Progenitor cell of endocrine pancreas (in vitro differentiated cells): ENCODE measurements at regions not wholly inside any gene's neighbourhood (a gene's known extent, or its start where the extent isn't known, plus 50 kb on each side); places are given as distances from the start of the nearest gene placed in this dataset.

Experiments
- DNase-seq: peaks from one replicate; pipeline ENCODE4 v3.0.0; 2021; ENCODE audit warnings: low spot score; ENCODE audit not compliant: unreplicated experiment
- H3K27ac Mint-ChIP-seq: 2 replicates; pipeline ENCODE4 v1.8.0; 2021; ENCODE audit warnings: mild to moderate bottlenecking, moderate library complexity, mixed read lengths
- H3K27me3 Mint-ChIP-seq: 2 replicates; pipeline ENCODE4 v1.8.0; 2021; ENCODE audit warnings: mixed read lengths
- H3K36me3 Mint-ChIP-seq: 2 replicates; pipeline ENCODE4 v1.8.0; 2022; ENCODE audit warnings: mixed read lengths; ENCODE audit not compliant: insufficient read depth
- H3K4me1 Mint-ChIP-seq: 2 replicates; pipeline ENCODE4 v1.8.0; 2021; ENCODE audit warnings: low read depth, mixed read lengths
- H3K4me3 Mint-ChIP-seq: 2 replicates; pipeline ENCODE4 v1.8.0; 2021; ENCODE audit warnings: low read depth, mild to moderate bottlenecking, moderate library complexity, mixed read lengths
- H3K9me3 Mint-ChIP-seq: 2 replicates; pipeline ENCODE4 v1.8.0; 2021; ENCODE audit warnings: low read depth, mixed read lengths
- TF ChIP-seq, protein P1 (sequence below): fragments of 200-600 bp; sonication (generic); IDR thresholded peaks from one replicate; pipeline ENCODE4 v1.5.0; 2021; ENCODE audit warnings: antibody characterized with exemption, mild to moderate bottlenecking; ENCODE audit not compliant: unreplicated experiment

DNA sequence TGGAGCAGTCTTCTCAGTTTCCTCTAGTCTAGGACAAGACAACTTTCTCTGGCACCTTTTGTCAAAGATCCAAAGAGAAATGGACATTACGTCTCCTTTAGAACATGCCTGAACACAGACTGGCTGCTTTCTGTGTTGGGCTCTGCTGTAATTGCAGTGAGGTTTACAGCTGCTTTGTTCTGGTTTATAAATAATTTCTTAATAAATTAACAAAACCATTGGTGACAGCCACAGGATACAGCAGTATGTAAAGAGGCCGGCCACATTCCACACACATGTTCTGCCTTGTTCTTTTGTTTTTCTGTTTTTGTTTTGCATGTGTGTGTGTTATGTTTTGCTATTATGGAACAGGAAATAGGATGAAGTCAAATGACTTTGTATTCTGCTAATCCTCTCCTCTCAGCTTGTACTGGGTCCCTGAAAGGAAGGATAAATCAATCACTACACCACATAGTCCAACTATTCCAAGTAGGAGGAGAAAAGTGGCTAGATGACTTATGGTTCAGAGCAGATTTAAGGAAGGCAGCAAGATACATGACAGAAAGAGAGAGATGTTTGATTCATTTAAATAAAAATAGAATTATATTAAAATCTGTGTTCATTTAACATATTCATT, 161.5 kb upstream of the ESRRG start:
- DNase-seq, result no peak
- Mint-ChIP-seq H3K4me3 (no peak overlapping the region), H3K4me1 (peaks cover 12% of the 10 kb centered on the region), H3K36me3 (no peaks in the 10 kb centered on the region), H3K27ac (peak overlapping the region; percentile 42), H3K9me3 (no peaks in the 10 kb centered on the region), H3K27me3 (peaks cover 4% of the 10 kb centered on the region)
- TF ChIP-seq, protein P1, sequence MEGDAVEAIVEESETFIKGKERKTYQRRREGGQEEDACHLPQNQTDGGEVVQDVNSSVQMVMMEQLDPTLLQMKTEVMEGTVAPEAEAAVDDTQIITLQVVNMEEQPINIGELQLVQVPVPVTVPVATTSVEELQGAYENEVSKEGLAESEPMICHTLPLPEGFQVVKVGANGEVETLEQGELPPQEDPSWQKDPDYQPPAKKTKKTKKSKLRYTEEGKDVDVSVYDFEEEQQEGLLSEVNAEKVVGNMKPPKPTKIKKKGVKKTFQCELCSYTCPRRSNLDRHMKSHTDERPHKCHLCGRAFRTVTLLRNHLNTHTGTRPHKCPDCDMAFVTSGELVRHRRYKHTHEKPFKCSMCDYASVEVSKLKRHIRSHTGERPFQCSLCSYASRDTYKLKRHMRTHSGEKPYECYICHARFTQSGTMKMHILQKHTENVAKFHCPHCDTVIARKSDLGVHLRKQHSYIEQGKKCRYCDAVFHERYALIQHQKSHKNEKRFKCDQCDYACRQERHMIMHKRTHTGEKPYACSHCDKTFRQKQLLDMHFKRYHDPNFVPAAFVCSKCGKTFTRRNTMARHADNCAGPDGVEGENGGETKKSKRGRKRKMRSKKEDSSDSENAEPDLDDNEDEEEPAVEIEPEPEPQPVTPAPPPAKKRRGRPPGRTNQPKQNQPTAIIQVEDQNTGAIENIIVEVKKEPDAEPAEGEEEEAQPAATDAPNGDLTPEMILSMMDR, result no peak

DNA sequence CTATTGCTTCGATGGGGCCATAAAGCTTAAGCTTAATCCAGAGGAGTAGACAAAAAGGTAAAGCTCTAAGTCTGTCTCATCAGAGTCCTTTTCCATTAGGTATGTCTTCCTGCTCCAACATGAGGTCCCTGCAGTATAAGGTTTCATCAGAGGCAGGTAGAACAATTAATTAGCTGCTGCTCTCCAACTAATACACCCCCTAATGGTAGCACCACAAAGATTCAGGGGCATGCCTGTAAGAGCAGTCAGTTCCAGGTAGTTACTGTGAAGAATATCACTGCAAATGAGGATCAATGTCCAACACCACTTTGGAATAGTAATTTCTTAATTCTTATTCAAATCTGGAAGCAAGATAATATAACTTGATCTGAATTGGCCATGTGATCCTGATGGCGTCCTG, 160.3 kb upstream of the ESRRG start:
- no peak for DNase-seq
- no peak overlapping the region for H3K4me3 Mint-ChIP-seq
- H3K4me1 Mint-ChIP-seq, result peaks cover 9% of the 10 kb centered on the region
- H3K36me3 Mint-ChIP-seq, result no peaks in the 10 kb centered on the region
- no peaks in the 10 kb centered on the region for H3K9me3 Mint-ChIP-seq
- H3K27me3 Mint-ChIP-seq, result peaks cover 4% of the 10 kb centered on the region
- no peak overlapping the region for H3K27ac Mint-ChIP-seq
- TF ChIP-seq, protein P1, result no peak

DNA sequence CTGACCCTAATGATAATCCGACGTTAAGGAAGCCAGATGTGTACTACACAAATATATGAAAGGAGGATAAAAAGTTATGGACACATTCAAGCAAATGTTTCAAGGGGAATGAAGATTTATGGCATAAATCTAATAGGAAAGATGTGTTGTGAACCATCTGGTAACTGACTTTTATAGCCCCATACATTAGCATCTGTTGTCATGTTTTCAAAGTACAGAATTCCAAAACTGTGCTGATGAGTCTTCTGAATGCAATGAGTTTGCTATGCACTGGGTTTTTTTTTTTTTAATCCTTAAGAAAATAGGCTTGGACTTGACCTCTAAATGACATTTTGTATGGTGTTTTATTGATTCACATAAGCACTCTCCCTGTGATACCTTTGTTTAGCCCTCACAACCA, 158.5 kb upstream of the ESRRG start:
- Mint-ChIP-seq H3K9me3 (no peaks in the 10 kb centered on the region), H3K27ac (no peak overlapping the region), H3K36me3 (no peaks in the 10 kb centered on the region), H3K4me1 (peaks cover 8% of the 10 kb centered on the region), H3K27me3 (peaks cover 4% of the 10 kb centered on the region), H3K4me3 (no peak overlapping the region)
- TF ChIP-seq, protein P1, result no peak
- no peak for DNase-seq

DNA sequence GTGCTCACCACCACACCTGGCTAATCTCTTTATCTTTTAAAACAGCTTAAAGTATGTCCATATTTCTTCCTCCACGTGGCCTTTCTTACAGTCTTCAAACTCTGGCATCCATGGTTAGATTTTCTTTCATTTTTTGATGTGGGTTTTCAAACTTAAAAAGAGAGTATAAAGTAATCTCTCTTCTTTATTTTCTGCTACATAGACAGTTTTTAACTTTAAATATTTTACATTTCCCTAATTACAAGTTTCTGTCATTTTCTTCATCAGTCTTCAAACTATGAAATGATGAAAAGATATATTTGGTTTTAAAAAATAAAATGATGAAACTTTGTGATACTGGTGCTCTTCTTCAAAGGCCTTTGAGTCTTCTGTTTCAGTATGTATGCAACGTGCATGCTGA, 143.5 kb upstream of the ESRRG start:
- Mint-ChIP-seq H3K36me3 (no peaks in the 10 kb centered on the region), H3K27me3 (no peaks in the 10 kb centered on the region), H3K27ac (no peak overlapping the region), H3K9me3 (no peaks in the 10 kb centered on the region), H3K4me1 (no peaks in the 10 kb centered on the region), H3K4me3 (no peak overlapping the region)
- DNase-seq, result no peak
- TF ChIP-seq, protein P1, result no peak

DNA sequence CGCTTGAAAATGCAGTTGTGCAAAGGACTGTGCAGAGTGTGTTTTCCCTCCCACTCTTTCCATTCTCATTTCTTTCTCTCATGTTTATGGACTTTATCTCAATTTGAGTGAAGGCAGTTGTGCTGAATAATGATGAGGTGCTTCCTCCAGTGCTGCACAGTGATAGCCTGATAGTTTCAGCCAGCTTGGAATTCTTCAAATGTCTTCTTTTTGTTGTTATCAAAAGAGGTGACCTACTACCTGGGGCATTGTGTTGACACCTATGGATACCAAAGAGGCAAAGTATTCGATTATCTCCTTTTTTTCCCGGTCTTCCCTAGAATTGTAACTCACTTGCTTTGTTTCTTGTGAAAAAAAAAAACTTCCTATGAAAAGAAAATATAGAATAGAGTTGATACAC, 132.6 kb upstream of the ESRRG start:
- peaks cover 12% of the 10 kb centered on the region for H3K27me3 Mint-ChIP-seq
- TF ChIP-seq, protein P1, result no peak
- no peak overlapping the region for H3K27ac Mint-ChIP-seq

More for the DNA sequence above, 132.6 kb upstream of the ESRRG start:
- Mint-ChIP-seq H3K4me1 (no peaks in the 10 kb centered on the region), H3K4me3 (no peak overlapping the region), H3K36me3 (no peaks in the 10 kb centered on the region), H3K9me3 (no peaks in the 10 kb centered on the region)
- no peak for DNase-seq
